Activated naive CD4-positive, alpha-beta T cell treated with anti-CD3 and anti-CD28 coated beads for 36 hours (primary cell): ENCODE measurements at regions not wholly inside any gene's neighbourhood (a gene's known extent, or its start where the extent isn't known, plus 50 kb on each side); places are given as distances from the start of the nearest gene placed in this dataset.

ENCODE experiments used
- CTCF ChIA-PET: fragments of 350-600 bp; sonication (Branson Sonifier 250); formaldehyde crosslinking; loops from one replicate; lab custom pipeline; 2021; ENCODE audit warnings: antibody characterized with exemption; lab: Charles Lee
- DNase-seq: peaks from one replicate; pipeline ENCODE4 v3.0.0-alpha.2; 2020
- H3K27ac Mint-ChIP-seq: one replicate; pipeline ENCODE4 v1.8.0; 2021; ENCODE audit warnings: mild to moderate bottlenecking, mixed read lengths
- H3K27me3 Mint-ChIP-seq: one replicate; pipeline ENCODE4 v1.8.0; 2021; ENCODE audit warnings: low read depth, mixed read lengths
- H3K36me3 Mint-ChIP-seq: one replicate; pipeline ENCODE4 v1.8.0; 2021; ENCODE audit warnings: low read depth, mixed read lengths
- H3K4me1 Mint-ChIP-seq: one replicate; pipeline ENCODE4 v1.8.0; 2021; ENCODE audit warnings: low read depth, mixed read lengths
- H3K4me3 Mint-ChIP-seq: one replicate; pipeline ENCODE4 v1.8.0; 2021; ENCODE audit warnings: mild to moderate bottlenecking, moderate library complexity, mixed read lengths
- H3K9me3 Mint-ChIP-seq: one replicate; pipeline ENCODE4 v1.8.0; 2021; ENCODE audit warnings: mixed read lengths
- intact Hi-C: fragments of 100-400 bp; cut with micrococcal nuclease; formaldehyde crosslinking; loops from one replicate; pipeline ENCODE4 v1.15.1; 2023

DNA sequence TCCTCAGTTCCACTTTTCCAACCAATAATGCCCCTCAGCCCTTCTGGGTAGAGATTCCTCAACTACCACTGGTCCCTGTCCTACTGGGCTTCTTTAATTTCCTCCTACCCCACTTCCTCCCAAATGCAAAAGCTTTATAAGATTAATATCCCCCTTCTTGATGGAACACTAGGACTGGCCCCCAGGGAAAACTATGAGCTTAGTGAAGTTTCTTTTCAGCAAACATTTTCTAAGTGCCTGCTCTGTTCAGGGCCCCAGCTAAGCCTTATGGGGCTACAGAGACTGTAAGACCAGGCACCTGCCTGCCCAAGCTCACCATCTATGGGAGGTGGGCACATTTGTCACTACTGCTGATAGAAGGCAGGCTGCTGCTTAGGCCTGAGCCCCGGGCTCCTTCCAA is 79.4 kb downstream of the RPLP1 start:
- Mint-ChIP-seq H3K4me3 (no peak overlapping the region), H3K36me3 (no peaks in the 10 kb centered on the region), H3K4me1 (no peaks in the 10 kb centered on the region), H3K9me3 (no peaks in the 10 kb centered on the region), H3K27ac (no peak overlapping the region), H3K27me3 (no peaks in the 10 kb centered on the region)
- CTCF ChIA-PET = interaction anchor here (1.8 kb wide), 1 partner anchor 10 kb away, joined by 3 read pairs; no protein-coding TSS in a partner anchor
- DNase-seq = no peak
- intact Hi-C loops = no loop called here

GRCh38 chr15:69532856-69533255 is 80.2 kb downstream of the RPLP1 start:
- Mint-ChIP-seq H3K9me3 (no peaks in the 10 kb centered on the region), H3K4me1 (no peaks in the 10 kb centered on the region), H3K27me3 (no peaks in the 10 kb centered on the region), H3K27ac (no peak overlapping the region), H3K36me3 (no peaks in the 10 kb centered on the region), H3K4me3 (no peak overlapping the region)
- intact Hi-C loops = no loop called here
- no peak for DNase-seq
- CTCF ChIA-PET = no interaction called here

GRCh38 chr15:69533522-69533921 is 80.9 kb downstream of the RPLP1 start:
- CTCF ChIA-PET = no interaction called here
- Mint-ChIP-seq H3K4me3 (no peak overlapping the region), H3K36me3 (no peaks in the 10 kb centered on the region), H3K4me1 (no peaks in the 10 kb centered on the region), H3K27ac (no peak overlapping the region), H3K27me3 (no peaks in the 10 kb centered on the region), H3K9me3 (no peaks in the 10 kb centered on the region)
- no peak for DNase-seq
- intact Hi-C loops = no loop called here

DNA sequence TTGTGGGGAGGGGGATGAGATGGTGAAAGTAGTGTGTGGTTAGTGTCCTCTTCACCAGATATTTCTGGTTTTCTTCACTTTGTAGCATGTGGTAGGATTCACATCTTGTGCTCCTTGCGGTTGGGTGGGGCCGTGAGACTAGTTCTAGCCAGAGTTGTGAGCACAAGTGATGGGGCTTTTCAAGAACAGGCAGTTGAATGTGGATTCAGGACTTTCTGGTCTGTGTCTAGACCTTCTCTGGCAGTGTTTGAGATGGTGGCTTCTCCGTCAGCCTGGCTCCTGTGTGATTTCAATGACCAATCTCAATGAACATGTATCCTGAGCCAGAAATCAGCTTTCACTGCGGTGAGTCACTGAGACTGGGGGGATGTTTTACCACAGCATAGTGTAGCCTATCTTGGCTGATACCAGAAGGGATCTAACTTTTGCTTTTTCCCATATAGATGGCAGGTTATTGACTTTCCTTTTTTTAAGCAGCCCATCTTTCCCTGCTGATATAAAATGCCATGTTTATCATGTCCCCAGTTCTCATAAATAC is 82.6 kb downstream of the RPLP1 start:
- intact Hi-C loops = no loop called here
- H3K27ac Mint-ChIP-seq = no peak overlapping the region
- CTCF ChIA-PET = interaction anchor here (1.1 kb wide), 1 partner anchor 505 kb away, joined by 6 read pairs; no protein-coding TSS in a partner anchor
- no peaks in the 10 kb centered on the region for H3K9me3 Mint-ChIP-seq
- H3K36me3 Mint-ChIP-seq = no peaks in the 10 kb centered on the region
- no peak overlapping the region for H3K4me3 Mint-ChIP-seq
- no peaks in the 10 kb centered on the region for H3K4me1 Mint-ChIP-seq
- no peaks in the 10 kb centered on the region for H3K27me3 Mint-ChIP-seq
- no peak for DNase-seq

- intact Hi-C loops = no loop called here
- H3K4me3 Mint-ChIP-seq = no peak overlapping the region
- H3K4me1 Mint-ChIP-seq = no peaks in the 10 kb centered on the region
- H3K36me3 Mint-ChIP-seq = no peaks in the 10 kb centered on the region
- DNase-seq = no peak
- H3K27me3 Mint-ChIP-seq = no peaks in the 10 kb centered on the region
- CTCF ChIA-PET = interaction anchor here (0.6 kb wide), 1 partner anchor 1138 kb away, joined by 3 read pairs; no protein-coding TSS in a partner anchor
- no peak overlapping the region for H3K27ac Mint-ChIP-seq
- H3K9me3 Mint-ChIP-seq = no peaks in the 10 kb centered on the region
Observed at GRCh38 chr15:69535998-69536397, 83.4 kb downstream of the RPLP1 start.

DNA sequence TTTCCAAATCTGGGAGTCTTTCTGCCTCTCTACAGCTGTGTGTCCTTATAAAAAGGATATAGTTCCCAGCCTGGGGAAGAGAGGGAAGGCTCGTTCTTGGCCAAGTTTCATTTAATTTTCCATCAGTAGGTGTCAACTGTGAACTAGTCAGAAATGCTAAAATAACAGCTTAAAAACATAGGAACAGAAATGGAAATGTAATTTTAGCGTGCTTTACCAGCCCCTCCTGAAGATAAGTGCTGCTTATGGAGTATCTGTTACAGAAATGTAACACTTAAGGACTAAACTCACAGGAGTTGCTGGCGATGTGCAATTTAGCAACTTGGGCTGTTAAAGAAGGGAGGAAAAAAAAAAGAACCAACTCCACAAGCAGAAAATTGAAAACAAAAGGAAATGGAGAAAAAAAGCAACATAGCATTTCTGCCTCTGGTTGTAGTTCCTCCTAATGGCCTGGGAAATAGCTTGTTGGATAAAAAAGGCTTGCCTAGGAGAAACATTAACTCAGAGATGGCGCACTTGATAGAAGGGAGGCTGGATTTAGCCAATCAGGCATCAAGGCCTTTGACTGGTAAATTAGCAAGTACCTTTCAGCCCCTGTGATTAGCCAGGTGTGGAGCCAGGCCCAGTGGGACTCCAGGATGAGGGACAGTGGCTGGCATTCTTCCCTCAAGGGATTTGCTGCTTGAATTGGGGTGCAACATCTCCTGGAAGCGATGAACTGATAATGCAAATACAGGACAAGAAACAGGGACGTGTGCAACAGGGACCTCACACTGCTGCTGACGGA is 84.3 kb downstream of the RPLP1 start:
- CTCF ChIA-PET = interaction anchor here (0.5 to 0.7 kb wide), 2 partner anchors 10 to 34 kb away, joined by 3 to 4 read pairs; no protein-coding TSS in a partner anchor
- Mint-ChIP-seq H3K27ac (no peak overlapping the region), H3K36me3 (no peaks in the 10 kb centered on the region), H3K4me1 (no peaks in the 10 kb centered on the region), H3K9me3 (no peaks in the 10 kb centered on the region), H3K27me3 (no peaks in the 10 kb centered on the region), H3K4me3 (no peak overlapping the region)
- intact Hi-C loops = no loop called here
- no peak for DNase-seq

DNA sequence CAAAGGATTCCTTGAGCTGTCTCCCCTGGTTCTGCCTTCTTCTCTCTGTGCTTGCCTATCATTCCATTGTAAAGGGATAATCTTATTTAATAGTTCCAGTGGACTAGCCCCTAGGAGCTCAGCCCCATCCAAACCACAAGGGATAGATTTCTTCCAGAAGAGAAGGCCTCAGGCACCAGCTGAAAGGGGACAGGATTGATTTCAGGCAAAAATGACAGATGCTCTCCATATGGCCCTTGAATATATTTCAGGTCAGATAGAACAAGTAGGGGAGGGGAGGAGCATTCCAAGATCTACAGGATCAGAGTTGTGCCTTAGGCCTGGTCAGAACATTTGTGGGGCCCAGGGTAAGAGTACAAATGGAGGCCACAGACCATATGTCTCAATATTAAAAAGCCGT is 85.3 kb downstream of the RPLP1 start:
- H3K27me3 Mint-ChIP-seq = no peaks in the 10 kb centered on the region
- H3K4me3 Mint-ChIP-seq = no peak overlapping the region
- no peak for DNase-seq
- CTCF ChIA-PET = no interaction called here
- H3K4me1 Mint-ChIP-seq = no peaks in the 10 kb centered on the region
- no peak overlapping the region for H3K27ac Mint-ChIP-seq
- no peaks in the 10 kb centered on the region for H3K36me3 Mint-ChIP-seq
- intact Hi-C loops = no loop called here
- H3K9me3 Mint-ChIP-seq = no peaks in the 10 kb centered on the region

- CTCF ChIA-PET = no interaction called here
- DNase-seq = no peak
- Mint-ChIP-seq H3K36me3 (no peaks in the 10 kb centered on the region), H3K27me3 (no peaks in the 10 kb centered on the region), H3K4me3 (no peak overlapping the region), H3K4me1 (no peaks in the 10 kb centered on the region), H3K9me3 (no peaks in the 10 kb centered on the region), H3K27ac (no peak overlapping the region)
- intact Hi-C loops = no loop called here
Observed at GRCh38 chr15:69538379-69538778, 85.8 kb downstream of the RPLP1 start.

DNA sequence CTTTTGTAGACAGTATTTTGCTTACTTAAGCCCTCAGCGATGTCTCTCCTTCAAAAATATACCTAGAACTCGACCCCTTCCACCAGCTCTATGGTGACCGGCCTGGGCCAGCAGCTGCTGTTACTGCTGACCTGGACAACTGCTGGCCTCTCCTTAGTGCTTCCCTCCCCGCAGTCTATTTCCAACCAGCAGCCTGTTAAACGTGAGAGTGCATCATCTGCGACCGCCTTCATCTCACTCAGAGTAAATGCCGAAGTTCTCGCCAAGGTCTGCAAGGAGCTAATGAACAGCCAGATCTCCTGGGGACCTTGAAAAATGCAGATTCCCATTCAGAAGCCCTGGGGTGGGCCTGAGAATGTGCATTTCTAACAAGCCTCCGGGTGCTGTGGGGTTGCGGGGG is 86.7 kb downstream of the RPLP1 start:
- no peaks in the 10 kb centered on the region for H3K27me3 Mint-ChIP-seq
- H3K4me3 Mint-ChIP-seq = no peak overlapping the region
- intact Hi-C loops = no loop called here
- H3K27ac Mint-ChIP-seq = no peak overlapping the region
- H3K4me1 Mint-ChIP-seq = no peaks in the 10 kb centered on the region
- no peak for DNase-seq
- no peaks in the 10 kb centered on the region for H3K9me3 Mint-ChIP-seq
- CTCF ChIA-PET = no interaction called here
- no peaks in the 10 kb centered on the region for H3K36me3 Mint-ChIP-seq

DNA sequence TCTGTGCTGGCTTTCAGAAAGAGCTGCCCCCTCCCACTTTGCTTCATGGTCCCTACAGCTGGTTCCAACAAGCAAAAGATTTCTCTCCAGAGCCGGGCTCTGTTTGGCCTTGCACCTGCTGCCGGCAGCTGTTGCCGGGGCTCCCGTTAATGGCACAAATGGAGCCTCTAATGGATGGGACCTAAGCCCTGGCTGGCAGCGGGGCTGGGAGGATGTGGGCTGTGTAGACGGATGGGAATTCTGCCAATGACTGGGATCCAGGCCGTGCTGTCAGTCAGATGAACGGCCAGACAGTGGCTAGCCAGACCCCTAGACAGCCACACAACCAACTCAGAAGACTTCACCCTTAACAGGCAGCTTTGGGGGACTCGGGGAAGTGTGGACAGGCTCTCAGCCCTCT is 88.0 kb downstream of the RPLP1 start:
- Mint-ChIP-seq H3K27me3 (no peaks in the 10 kb centered on the region), H3K4me1 (no peaks in the 10 kb centered on the region), H3K27ac (no peak overlapping the region), H3K36me3 (no peaks in the 10 kb centered on the region), H3K4me3 (no peak overlapping the region), H3K9me3 (no peaks in the 10 kb centered on the region)
- intact Hi-C loops = no loop called here
- CTCF ChIA-PET = no interaction called here
- no peak for DNase-seq

DNA sequence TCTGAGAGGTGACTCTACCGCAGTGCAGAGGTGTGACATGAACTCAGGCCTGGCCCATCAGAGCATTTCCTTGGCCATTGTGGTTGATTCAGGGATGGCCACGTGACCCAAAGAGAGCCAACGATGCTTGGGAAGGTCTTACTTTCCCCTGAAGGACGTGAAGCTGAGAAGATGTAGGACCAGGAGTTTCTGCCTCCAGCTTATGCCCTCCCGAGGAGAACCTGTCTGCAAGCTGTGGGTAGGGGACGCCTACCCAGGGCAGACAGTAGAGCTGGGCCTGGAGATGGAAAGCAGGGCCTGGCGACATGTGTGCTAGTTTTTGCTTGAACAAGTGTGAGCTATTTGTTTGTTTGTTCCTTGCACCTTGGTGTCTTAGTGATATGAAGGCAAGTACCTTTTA is 89.4 kb downstream of the RPLP1 start:
- Mint-ChIP-seq H3K4me1 (no peaks in the 10 kb centered on the region), H3K4me3 (no peak overlapping the region), H3K27ac (no peak overlapping the region), H3K27me3 (no peaks in the 10 kb centered on the region), H3K9me3 (no peaks in the 10 kb centered on the region), H3K36me3 (no peaks in the 10 kb centered on the region)
- CTCF ChIA-PET = no interaction called here
- no peak for DNase-seq
- intact Hi-C loops = no loop called here

GRCh38 chr15:69543681-69544364 is 91.2 kb downstream of the RPLP1 start:
- Mint-ChIP-seq H3K27me3 (no peaks in the 10 kb centered on the region), H3K9me3 (no peaks in the 10 kb centered on the region), H3K36me3 (no peaks in the 10 kb centered on the region), H3K4me3 (no peak overlapping the region), H3K27ac (no peak overlapping the region), H3K4me1 (no peaks in the 10 kb centered on the region)
- no peak for DNase-seq
- intact Hi-C loops = no loop called here
- CTCF ChIA-PET = no interaction called here
